Smooth muscle cell (in vitro differentiated cells): ENCODE measurements at regions not wholly inside any gene's neighbourhood (a gene's known extent, or its start where the extent isn't known, plus 50 kb on each side); places are given as distances from the start of the nearest gene placed in this dataset.

ENCODE experiments used
- DNase-seq: peaks from one replicate; lab custom pipeline; 2025; ENCODE audit not compliant: unreplicated experiment; lab: John Stamatoyannopoulos, UW
- H2AFZ ChIP-seq: fragments of 200-600 bp; sonication (generic); 2 replicates; pipeline ENCODE4 v1.6.0; 2016; ENCODE audit warnings: antibody characterized with exemption, low read depth, mild to moderate bottlenecking
- H3F3A ChIP-seq: fragments of 200-600 bp; sonication (generic); 2 replicates; pipeline ENCODE4 v1.6.0; 2017; ENCODE audit warnings: antibody characterized with exemption, low read depth
- H3K27ac ChIP-seq: fragments of 200-600 bp; sonication (generic); 2 replicates; pipeline ENCODE4 v1.5.1; 2016; ENCODE audit warnings: low read depth, mild to moderate bottlenecking
- H3K27me3 ChIP-seq: fragments of 200-600 bp; sonication (generic); 2 replicates; pipeline ENCODE4 v1.6.1; 2016; ENCODE audit warnings: low read depth, mild to moderate bottlenecking
- H3K36me3 ChIP-seq: fragments of 200-600 bp; sonication (generic); 2 replicates; pipeline ENCODE4 v1.5.1; 2016; ENCODE audit warnings: low read depth
- H3K4me1 ChIP-seq: fragments of 200-600 bp; sonication (generic); 2 replicates; pipeline ENCODE4 v1.5.1; 2016; ENCODE audit warnings: low read depth
- H3K4me2 ChIP-seq: fragments of 200-600 bp; sonication (generic); 2 replicates; pipeline ENCODE4 v1.6.0; 2016; ENCODE audit warnings: mild to moderate bottlenecking
- H3K4me3 ChIP-seq: fragments of 200-600 bp; sonication (generic); 2 replicates; pipeline ENCODE4 v1.5.1; 2016; ENCODE audit warnings: mild to moderate bottlenecking
- H3K79me2 ChIP-seq: fragments of 200-600 bp; sonication (generic); 2 replicates; pipeline ENCODE4 v1.6.0; 2016; ENCODE audit warnings: low read depth, mild to moderate bottlenecking
- H3K9ac ChIP-seq: fragments of 200-600 bp; sonication (generic); 2 replicates; pipeline ENCODE4 v1.6.0; 2016; ENCODE audit warnings: low read depth
- H3K9me3 ChIP-seq: fragments of 200-600 bp; sonication (generic); replicated peaks from 2 replicates; pipeline ENCODE4 v1.5.1; 2016; ENCODE audit warnings: low read depth
- H4K20me1 ChIP-seq: fragments of 200-600 bp; sonication (generic); 2 replicates; pipeline ENCODE4 v1.6.0; 2016; ENCODE audit warnings: low read depth
- WGBS: methylation state at CpG from one replicate; pipeline ENCODE4 v1.1.7; 2016; ENCODE audit warnings: low lambda C conversion rate; 5-methylcytosine and 5-hydroxymethylcytosine counted together
- TF ChIP-seq, protein P1 (sequence below): fragments of 200-600 bp; sonication (generic); IDR thresholded peaks from 2 replicates; pipeline ENCODE4 v1.5.1; 2017; ENCODE audit warnings: borderline replicate concordance, mild to moderate bottlenecking, antibody characterized with exemption; ENCODE audit not compliant: insufficient read depth, poor library complexity, severe bottlenecking

GRCh38 chr11:22510741-22511140 lies 114.9 kb downstream of the FANCF start:
- Histone ChIP-seq H3K9ac (no peak overlapping the region), H3K27me3 (no peaks in the 10 kb centered on the region), H3K79me2 (no peaks in the 10 kb centered on the region), H3K4me1 (peaks cover 13% of the 10 kb centered on the region), H3K4me2 (no peak overlapping the region), H4K20me1 (no peaks in the 10 kb centered on the region), H3K4me3 (no peak overlapping the region), H3K9me3 (no peaks in the 10 kb centered on the region), H3K36me3 (no peaks in the 10 kb centered on the region), H2AFZ (no peak overlapping the region), H3K27ac (no peak overlapping the region), H3F3A (no peaks in the 10 kb centered on the region)
- WGBS: 84% methylated on average over 2 of the region's 2 CpGs
- TF ChIP-seq, protein P1, sequence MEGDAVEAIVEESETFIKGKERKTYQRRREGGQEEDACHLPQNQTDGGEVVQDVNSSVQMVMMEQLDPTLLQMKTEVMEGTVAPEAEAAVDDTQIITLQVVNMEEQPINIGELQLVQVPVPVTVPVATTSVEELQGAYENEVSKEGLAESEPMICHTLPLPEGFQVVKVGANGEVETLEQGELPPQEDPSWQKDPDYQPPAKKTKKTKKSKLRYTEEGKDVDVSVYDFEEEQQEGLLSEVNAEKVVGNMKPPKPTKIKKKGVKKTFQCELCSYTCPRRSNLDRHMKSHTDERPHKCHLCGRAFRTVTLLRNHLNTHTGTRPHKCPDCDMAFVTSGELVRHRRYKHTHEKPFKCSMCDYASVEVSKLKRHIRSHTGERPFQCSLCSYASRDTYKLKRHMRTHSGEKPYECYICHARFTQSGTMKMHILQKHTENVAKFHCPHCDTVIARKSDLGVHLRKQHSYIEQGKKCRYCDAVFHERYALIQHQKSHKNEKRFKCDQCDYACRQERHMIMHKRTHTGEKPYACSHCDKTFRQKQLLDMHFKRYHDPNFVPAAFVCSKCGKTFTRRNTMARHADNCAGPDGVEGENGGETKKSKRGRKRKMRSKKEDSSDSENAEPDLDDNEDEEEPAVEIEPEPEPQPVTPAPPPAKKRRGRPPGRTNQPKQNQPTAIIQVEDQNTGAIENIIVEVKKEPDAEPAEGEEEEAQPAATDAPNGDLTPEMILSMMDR: no peak
- no peak for DNase-seq

- Histone ChIP-seq H3K4me2 (no peak overlapping the region), H3K4me3 (no peak overlapping the region)
- DNase-seq: no peak
Measured at GRCh38 chr11:22510010-22510409, 115.6 kb downstream of the FANCF start.

GRCh38 chr11:22508665-22509064 lies 117.0 kb downstream of the FANCF start:
- Histone ChIP-seq H3K4me3 (no peak overlapping the region), H3K27ac (no peak overlapping the region), H3K4me2 (no peak overlapping the region), H2AFZ (no peak overlapping the region), H3K9me3 (no peaks in the 10 kb centered on the region), H3K4me1 (peaks cover 13% of the 10 kb centered on the region), H3K9ac (no peak overlapping the region), H3K27me3 (no peaks in the 10 kb centered on the region), H3K79me2 (no peaks in the 10 kb centered on the region), H4K20me1 (no peaks in the 10 kb centered on the region), H3F3A (no peaks in the 10 kb centered on the region), H3K36me3 (no peaks in the 10 kb centered on the region)
- 92% methylated on average over 2 of the region's 2 CpGs for WGBS
- TF ChIP-seq, protein P1: no peak
- no peak for DNase-seq

More at GRCh38 chr11:22510010-22510409, 115.6 kb downstream of the FANCF start:
- H3F3A ChIP-seq: no peaks in the 10 kb centered on the region
- no peaks in the 10 kb centered on the region for H3K27me3 ChIP-seq
- TF ChIP-seq, protein P1: no peak
- no peaks in the 10 kb centered on the region for H3K36me3 ChIP-seq
- no peak overlapping the region for H3K27ac ChIP-seq
- H3K9ac ChIP-seq: no peak overlapping the region
- H4K20me1 ChIP-seq: no peaks in the 10 kb centered on the region
- 87% methylated on average over 2 of the region's 2 CpGs for WGBS
- no peaks in the 10 kb centered on the region for H3K9me3 ChIP-seq
- peaks cover 13% of the 10 kb centered on the region for H3K4me1 ChIP-seq
- H3K79me2 ChIP-seq: no peaks in the 10 kb centered on the region
- no peak overlapping the region for H2AFZ ChIP-seq

- no peak overlapping the region for H3K9ac ChIP-seq
- H3K4me3 ChIP-seq: no peak overlapping the region
- H3K27me3 ChIP-seq: no peaks in the 10 kb centered on the region
- DNase-seq: no peak
- 89% methylated on average over 3 of the region's 3 CpGs for WGBS
- no peaks in the 10 kb centered on the region for H3K79me2 ChIP-seq
- no peaks in the 10 kb centered on the region for H3F3A ChIP-seq
- no peak overlapping the region for H2AFZ ChIP-seq
- H3K36me3 ChIP-seq: no peaks in the 10 kb centered on the region
- H4K20me1 ChIP-seq: no peaks in the 10 kb centered on the region
- H3K4me1 ChIP-seq: no peaks in the 10 kb centered on the region
- H3K4me2 ChIP-seq: no peak overlapping the region
- no peaks in the 10 kb centered on the region for H3K9me3 ChIP-seq
- TF ChIP-seq, protein P1: no peak
- no peak overlapping the region for H3K27ac ChIP-seq
Measured at GRCh38 chr11:22497474-22497873, 128.1 kb downstream of the FANCF start.
